Testis (tissue), 2 donors: ENCODE measurements at regions not wholly inside any gene's neighbourhood (a gene's known extent, or its start where the extent isn't known, plus 50 kb on each side); places are given as distances from the start of the nearest gene placed in this dataset.
"Not testable (repeated sequence)": the region's sequence is repeated elsewhere in the genome, so short reads cannot be mapped to it uniquely, and the experiment has no call there.

ENCODE experiments used
- DNase-seq: peaks from one replicate; pipeline ENCODE4 v3.0.0-alpha.2; 2019
- H3K27ac ChIP-seq, 2 donors: fragments of 200-600 bp; sonication (generic); one replicate each; pipeline ENCODE4 v1.5.1; 2019
- H3K27me3 ChIP-seq: fragments of 200-600 bp; sonication (generic); one replicate; pipeline ENCODE4 v1.5.1; 2019
- H3K36me3 ChIP-seq: fragments of 200-600 bp; sonication (generic); one replicate; pipeline ENCODE4 v1.5.1; 2017; ENCODE audit warnings: low read depth; ENCODE audit errors: missing control alignments
- H3K4me1 ChIP-seq: fragments of 200-600 bp; sonication (generic); one replicate; pipeline ENCODE4 v1.5.1; 2019
- H3K4me3 ChIP-seq, 2 donors: fragments of 200-600 bp; sonication (generic); one replicate each; pipeline ENCODE4 v1.5.1; 2017 to 2019
- H3K9me3 ChIP-seq: fragments of 200-600 bp; sonication (generic); one replicate; pipeline ENCODE4 v1.5.1; 2017
- POLR2A ChIP-seq: fragments of 450-650 bp; IDR thresholded peaks from one replicate; pipeline ENCODE4 v1.6.1; 2017; ENCODE audit warnings: antibody characterized with exemption, mild to moderate bottlenecking, moderate library complexity
- WGBS, 2 donors: methylation state at CpG; one replicate each; pipeline ENCODE4 v1.1.5; 2018; 5-methylcytosine and 5-hydroxymethylcytosine counted together
- intact Hi-C: fragments of 100-400 bp; cut with DNase I; formaldehyde crosslinking; loops from one replicate; pipeline ENCODE4 v1.15.1; 2023; ENCODE audit warnings: low total_unique reads
- TF ChIP-seq, protein P1 (sequence below), 3 experiments: fragments of 450-650 bp in 2 of 3; fragments of 200-600 bp in 1 of 3; sonication (generic) in 1 of 3; IDR thresholded peaks; one replicate each; pipeline ENCODE4 v1.5.1; 2016 to 2019; ENCODE audit warnings: antibody characterized with exemption in 3 of 3, mild to moderate bottlenecking in 2 of 3, moderate library complexity in 1 of 3

DNA sequence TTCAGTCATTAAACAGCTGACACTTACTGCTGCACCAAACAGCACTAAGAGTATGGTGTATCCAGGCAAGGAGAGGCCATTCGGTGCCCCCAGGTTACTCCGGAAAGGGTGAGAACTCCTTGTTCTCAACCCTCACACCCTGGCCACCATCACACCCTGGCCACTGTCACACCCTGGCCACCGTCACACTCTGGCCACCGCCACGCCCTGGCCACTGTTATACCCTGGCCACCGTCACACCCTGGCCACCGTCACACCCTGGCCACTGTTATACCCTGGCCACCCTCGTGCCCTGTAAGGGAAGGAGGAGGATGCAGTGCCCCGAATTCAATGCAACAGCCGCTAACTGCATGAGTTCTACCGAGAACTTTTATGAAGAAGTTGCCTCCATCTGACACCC, 644.4 kb downstream of the TBC1D22A start:
- intact Hi-C loops = no loop called here
- DNase-seq = no peak
- TF ChIP-seq, protein P1, sequence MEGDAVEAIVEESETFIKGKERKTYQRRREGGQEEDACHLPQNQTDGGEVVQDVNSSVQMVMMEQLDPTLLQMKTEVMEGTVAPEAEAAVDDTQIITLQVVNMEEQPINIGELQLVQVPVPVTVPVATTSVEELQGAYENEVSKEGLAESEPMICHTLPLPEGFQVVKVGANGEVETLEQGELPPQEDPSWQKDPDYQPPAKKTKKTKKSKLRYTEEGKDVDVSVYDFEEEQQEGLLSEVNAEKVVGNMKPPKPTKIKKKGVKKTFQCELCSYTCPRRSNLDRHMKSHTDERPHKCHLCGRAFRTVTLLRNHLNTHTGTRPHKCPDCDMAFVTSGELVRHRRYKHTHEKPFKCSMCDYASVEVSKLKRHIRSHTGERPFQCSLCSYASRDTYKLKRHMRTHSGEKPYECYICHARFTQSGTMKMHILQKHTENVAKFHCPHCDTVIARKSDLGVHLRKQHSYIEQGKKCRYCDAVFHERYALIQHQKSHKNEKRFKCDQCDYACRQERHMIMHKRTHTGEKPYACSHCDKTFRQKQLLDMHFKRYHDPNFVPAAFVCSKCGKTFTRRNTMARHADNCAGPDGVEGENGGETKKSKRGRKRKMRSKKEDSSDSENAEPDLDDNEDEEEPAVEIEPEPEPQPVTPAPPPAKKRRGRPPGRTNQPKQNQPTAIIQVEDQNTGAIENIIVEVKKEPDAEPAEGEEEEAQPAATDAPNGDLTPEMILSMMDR (IDR thresholded peaks at IDR 0.05) = no peak
- Histone ChIP-seq H3K4me3 (no peak overlapping the region), H3K4me1 (no peaks in the 10 kb centered on the region), H3K27me3 (no peaks in the 10 kb centered on the region), H3K9me3 (no peaks in the 10 kb centered on the region), H3K27ac (no peak overlapping the region), H3K36me3 (no peaks in the 10 kb centered on the region)
- WGBS, 2 donors = 83 to 92% methylated on average over 11 of the region's 11 CpGs

DNA sequence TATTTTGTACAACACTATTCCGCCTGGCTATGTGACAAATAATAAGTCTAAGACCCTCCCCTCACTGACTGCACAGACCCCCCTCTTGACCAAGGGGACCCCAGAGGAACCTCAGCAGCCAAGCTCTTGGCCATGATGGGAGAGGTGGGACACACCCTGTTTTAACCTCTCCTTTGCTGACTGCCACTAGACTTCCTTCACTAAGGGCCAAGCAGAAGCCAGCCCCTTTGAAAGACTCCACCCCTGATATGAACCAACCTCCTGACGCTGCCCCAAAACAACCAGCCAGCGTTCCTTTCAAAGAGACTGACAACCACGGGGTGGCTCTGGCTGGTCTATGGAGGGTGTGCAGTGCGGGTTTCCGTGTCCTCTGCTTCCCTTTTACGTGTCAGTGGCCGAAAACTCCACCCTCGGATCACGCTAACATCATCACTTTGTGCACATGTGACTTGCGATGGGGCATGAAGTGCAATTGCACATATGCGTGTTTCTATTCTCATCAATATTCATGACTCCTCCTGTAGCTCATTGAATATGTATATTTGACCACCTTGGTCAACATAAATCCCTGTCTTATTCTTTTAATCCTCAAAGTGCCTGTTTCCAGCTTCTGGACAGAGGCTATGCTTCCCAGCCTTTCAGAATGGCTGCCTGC, 643.9 kb downstream of the TBC1D22A start:
- no peaks in the 10 kb centered on the region for H3K27me3 ChIP-seq
- intact Hi-C loops = no loop called here
- H3K4me3 ChIP-seq = no peak overlapping the region
- no peak for DNase-seq
- H3K4me1 ChIP-seq = no peaks in the 10 kb centered on the region
- TF ChIP-seq, protein P1 (IDR thresholded peaks at IDR 0.05) = no peak
- TF ChIP-seq POLR2A = no peak
- H3K27ac ChIP-seq = no peak overlapping the region
- no peaks in the 10 kb centered on the region for H3K9me3 ChIP-seq
- no peaks in the 10 kb centered on the region for H3K36me3 ChIP-seq
- 90 to 96% methylated on average over 12 of the region's 12 CpGs for WGBS, 2 donors

DNA sequence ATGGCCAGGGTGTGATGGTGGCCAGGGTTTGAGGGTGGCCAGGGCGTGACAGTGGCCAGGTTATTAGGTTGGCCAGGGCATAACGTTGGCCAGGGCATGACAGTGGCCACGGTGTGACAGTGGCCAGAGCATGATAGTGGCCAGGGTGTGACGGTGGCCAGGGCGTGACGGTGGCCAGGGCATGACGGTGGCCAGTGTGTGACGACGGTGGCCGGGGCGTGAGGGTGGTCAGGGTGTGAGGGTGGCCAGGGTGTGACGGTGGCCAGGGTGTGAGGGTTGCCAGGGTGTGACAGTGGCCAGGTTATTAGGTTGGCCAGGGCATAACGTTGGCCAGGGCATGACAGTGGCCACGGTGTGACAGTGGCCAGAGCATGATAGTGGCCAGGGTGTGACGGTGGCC, 642.8 kb downstream of the TBC1D22A start:
- DNase-seq, intact Hi-C loops, H3K36me3 ChIP-seq, H3K4me1 ChIP-seq, H3K27me3 ChIP-seq, H3K27ac ChIP-seq, H3K4me3 ChIP-seq, H3K9me3 ChIP-seq: not testable (repeated sequence)
- WGBS, 2 donors = 81 to 91% methylated on average over 14 to 15 of the region's 15 CpGs

DNA sequence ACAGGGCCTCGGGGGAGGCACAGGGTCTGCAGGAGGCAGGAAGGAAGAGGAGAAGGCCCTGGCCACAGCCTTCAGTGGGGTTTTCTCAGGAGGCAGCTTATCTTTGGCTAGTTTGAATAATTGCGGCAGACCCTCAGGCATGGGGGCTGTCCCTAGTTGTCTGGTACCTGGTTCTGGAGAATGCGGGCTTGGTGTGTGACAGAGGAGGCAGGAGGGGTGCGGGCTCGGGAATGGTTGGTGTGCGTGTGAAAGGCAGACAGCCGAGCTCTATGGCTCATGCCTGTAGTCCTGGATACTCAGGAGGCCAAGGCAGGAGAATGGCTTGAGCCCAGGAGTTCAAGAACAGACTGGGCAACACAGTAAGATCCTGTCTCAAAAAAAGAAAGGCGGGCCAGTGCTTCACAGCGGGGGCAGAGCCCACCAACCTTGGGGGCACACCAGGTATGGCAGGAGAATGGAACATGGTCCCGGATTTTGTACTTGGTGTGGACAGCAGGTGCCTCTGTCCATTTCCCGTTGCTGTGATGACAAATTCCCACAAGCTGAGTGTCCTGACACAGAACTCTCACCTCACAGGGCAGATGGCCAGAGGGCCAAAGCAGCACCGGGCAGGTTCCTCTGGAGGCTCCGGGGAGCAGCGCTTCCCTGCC, 640.6 kb downstream of the TBC1D22A start:
- TF ChIP-seq POLR2A = no peak
- TF ChIP-seq, protein P1 (IDR thresholded peaks at IDR 0.05) = no peak
- H3K27me3 ChIP-seq = no peaks in the 10 kb centered on the region
- no peaks in the 10 kb centered on the region for H3K36me3 ChIP-seq
- no peak overlapping the region for H3K27ac ChIP-seq
- H3K9me3 ChIP-seq = no peaks in the 10 kb centered on the region
- H3K4me1 ChIP-seq = no peaks in the 10 kb centered on the region
- H3K4me3 ChIP-seq = no peak overlapping the region
- intact Hi-C loops = no loop called here
- DNase-seq = no peak
- 88 to 90% methylated on average over 9 to 14 of the region's 14 CpGs for WGBS, 2 donors

DNA sequence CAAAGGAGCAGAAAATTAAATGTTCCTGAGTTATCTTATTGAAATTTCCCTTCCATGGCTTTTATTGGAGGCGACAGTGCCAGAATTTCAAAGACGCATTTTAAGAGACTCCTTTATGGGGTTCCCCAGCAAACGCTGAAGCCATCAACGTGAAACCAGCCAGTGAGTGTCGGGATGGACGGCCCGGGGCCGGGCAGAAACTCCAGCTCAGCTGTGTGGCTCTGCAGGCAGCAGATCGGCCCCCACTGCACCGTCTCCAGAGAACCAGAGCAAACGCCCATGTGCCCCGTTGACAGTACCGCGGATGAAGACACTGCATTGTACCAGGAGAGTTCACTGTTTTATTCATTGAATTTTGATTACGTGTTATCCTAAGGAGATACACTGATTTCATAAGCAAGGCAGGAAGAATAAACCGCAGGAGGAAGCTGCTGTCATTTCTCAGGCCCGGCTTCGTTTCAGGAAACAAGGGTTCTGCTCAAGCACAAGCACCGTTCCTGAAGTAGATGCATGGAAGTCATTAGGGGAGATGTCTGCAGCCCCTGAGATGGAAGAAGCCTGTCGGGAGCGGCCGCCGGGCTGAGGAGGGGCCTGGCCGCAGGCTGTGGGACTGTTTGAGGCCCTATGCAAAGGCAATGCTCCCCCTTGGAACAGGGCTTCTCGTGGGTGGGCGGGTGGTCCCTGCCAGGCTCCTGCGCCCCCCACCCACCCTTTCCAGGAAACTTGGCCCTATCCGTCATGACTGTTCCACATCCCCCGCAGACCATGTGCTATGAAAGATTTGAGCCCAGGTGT, 639.7 kb downstream of the TBC1D22A start:
- Histone ChIP-seq H3K27ac (no peak overlapping the region), H3K36me3 (no peaks in the 10 kb centered on the region), H3K4me1 (no peaks in the 10 kb centered on the region), H3K4me3 (no peak overlapping the region), H3K27me3 (no peaks in the 10 kb centered on the region), H3K9me3 (no peaks in the 10 kb centered on the region)
- WGBS, 2 donors = 85% methylated on average over 29 of the region's 29 CpGs
- no peak for DNase-seq
- intact Hi-C loops = no loop called here
- no peak for TF ChIP-seq POLR2A
- TF ChIP-seq, protein P1 (IDR thresholded peaks at IDR 0.05) = no peak
